DND-41 (cell line): ENCODE measurements at regions not wholly inside any gene's neighbourhood (a gene's known extent, or its start where the extent isn't known, plus 50 kb on each side); places are given as distances from the start of the nearest gene placed in this dataset.

ENCODE experiments used
- ATAC-seq: fragments of 200-7000 bp; cut with Tn5 transposase; 3 replicates; pipeline ENCODE4 v1.9.1; 2021; ENCODE audit warnings: low read depth; ENCODE audit not compliant: insufficient read depth
- DNase-seq: peaks from one replicate; pipeline ENCODE4 v3.0.0-alpha.2; 2020
- H2AFZ ChIP-seq: 2 replicates; pipeline ENCODE4 v1.6.0; 2012; ENCODE audit warnings: low read depth, low read length
- H3K27ac ChIP-seq: 2 replicates; pipeline ENCODE4 v1.5.1; 2012; ENCODE audit warnings: low read length, inconsistent platforms
- H3K27me3 ChIP-seq: fragments of 200-600 bp; sonication (generic); 2 replicates; pipeline ENCODE4 v1.6.0; 2012; ENCODE audit warnings: low read length, mild to moderate bottlenecking, inconsistent platforms; ENCODE audit not compliant: insufficient read depth, poor library complexity
- H3K36me3 ChIP-seq: 2 replicates; pipeline ENCODE4 v1.5.1; 2012; ENCODE audit warnings: low read length, inconsistent platforms; ENCODE audit not compliant: insufficient read depth
- H3K4me1 ChIP-seq: 2 replicates; pipeline ENCODE4 v1.5.1; 2012; ENCODE audit warnings: mild to moderate bottlenecking, low read length; ENCODE audit not compliant: insufficient read depth
- H3K4me2 ChIP-seq: 2 replicates; pipeline ENCODE4 v1.6.0; 2012; ENCODE audit warnings: mild to moderate bottlenecking, moderate library complexity, low read length, inconsistent platforms; ENCODE audit not compliant: insufficient read depth
- H3K4me3 ChIP-seq, 2 experiments: fragments of 200-600 bp in 1 of 2; shearing (Covaris generic) in 1 of 2; 2 replicates each; pipeline ENCODE4 v1.5.1; 2012 to 2016; ENCODE audit warnings: inconsistent platforms in 2 of 2, low read length in 2 of 2, mild to moderate bottlenecking in 2 of 2, low read depth in 1 of 2, moderate library complexity in 1 of 2
- H3K79me2 ChIP-seq: 2 replicates; pipeline ENCODE4 v1.6.0; 2012; ENCODE audit warnings: low read length, inconsistent platforms; ENCODE audit not compliant: insufficient read depth
- H3K9ac ChIP-seq: 2 replicates; pipeline ENCODE4 v1.6.0; 2012; ENCODE audit warnings: low read depth, mild to moderate bottlenecking, inconsistent platforms, low read length, moderate library complexity
- H3K9me3 ChIP-seq: 2 replicates; pipeline ENCODE4 v1.5.1; 2012; ENCODE audit warnings: low read length, moderate library complexity, mild to moderate bottlenecking, inconsistent platforms; ENCODE audit not compliant: insufficient read depth, severe bottlenecking
- H4K20me1 ChIP-seq: 2 replicates; pipeline ENCODE4 v1.6.0; 2012; ENCODE audit warnings: low read length; ENCODE audit not compliant: insufficient read depth
- EZH2 ChIP-seq: IDR thresholded peaks from 3 replicates; pipeline ENCODE4 v1.6.1; 2012; ENCODE audit warnings: borderline replicate concordance, low read depth, mild to moderate bottlenecking, moderate library complexity, low read length, inconsistent platforms; ENCODE audit not compliant: severe bottlenecking
- TF ChIP-seq, protein P1 (sequence below): IDR thresholded peaks from 2 replicates; pipeline ENCODE4 v1.5.1; 2012; ENCODE audit warnings: borderline replicate concordance, low read length, moderate library complexity, mild to moderate bottlenecking; ENCODE audit not compliant: poor library complexity, severe bottlenecking; ENCODE audit errors: extremely low read depth

DNA sequence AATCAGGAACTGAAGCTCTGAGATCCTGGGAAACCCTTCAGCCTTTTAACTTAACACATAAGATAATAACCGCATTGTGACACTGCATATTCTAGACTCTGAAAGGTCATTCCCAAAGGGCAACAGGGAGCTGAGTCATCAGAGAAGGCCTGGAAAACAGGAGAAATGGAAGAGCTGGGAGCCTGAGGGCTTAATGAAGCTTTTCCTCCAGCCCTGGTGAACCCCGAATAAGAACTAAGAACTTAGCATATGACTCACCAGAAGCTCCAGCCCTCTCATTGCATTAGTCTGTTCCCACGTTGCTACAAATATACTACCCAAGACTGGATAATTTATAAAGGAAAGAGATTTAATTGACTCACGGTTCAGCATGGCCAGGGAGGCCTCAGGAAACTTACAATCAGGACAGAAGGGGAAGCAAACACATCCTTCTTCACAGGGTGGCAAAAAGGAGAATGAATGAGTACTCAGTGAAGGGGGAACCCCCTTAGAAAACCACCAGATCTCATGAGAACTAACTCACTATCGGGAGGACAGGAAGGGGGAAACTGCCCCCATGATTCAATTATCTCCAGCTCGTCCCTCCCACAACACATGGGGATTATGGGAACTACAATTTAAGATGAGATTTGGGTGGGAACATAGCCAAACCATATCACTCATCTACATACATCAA is 648.5 kb downstream of the TFAP2A start:
- Histone ChIP-seq H3K27ac (no peak overlapping the region), H3K4me1 (no peaks in the 10 kb centered on the region), H3K4me3 (no peak overlapping the region), H3K9ac (no peak overlapping the region), H3K27me3 (no peaks in the 10 kb centered on the region), H3K36me3 (no peaks in the 10 kb centered on the region), H3K9me3 (no peaks in the 10 kb centered on the region), H3K79me2 (no peaks in the 10 kb centered on the region), H4K20me1 (no peaks in the 10 kb centered on the region), H2AFZ (no peak overlapping the region), H3K4me2 (no peak overlapping the region)
- DNase-seq = no peak
- TF ChIP-seq EZH2 = no peak
- TF ChIP-seq, protein P1, sequence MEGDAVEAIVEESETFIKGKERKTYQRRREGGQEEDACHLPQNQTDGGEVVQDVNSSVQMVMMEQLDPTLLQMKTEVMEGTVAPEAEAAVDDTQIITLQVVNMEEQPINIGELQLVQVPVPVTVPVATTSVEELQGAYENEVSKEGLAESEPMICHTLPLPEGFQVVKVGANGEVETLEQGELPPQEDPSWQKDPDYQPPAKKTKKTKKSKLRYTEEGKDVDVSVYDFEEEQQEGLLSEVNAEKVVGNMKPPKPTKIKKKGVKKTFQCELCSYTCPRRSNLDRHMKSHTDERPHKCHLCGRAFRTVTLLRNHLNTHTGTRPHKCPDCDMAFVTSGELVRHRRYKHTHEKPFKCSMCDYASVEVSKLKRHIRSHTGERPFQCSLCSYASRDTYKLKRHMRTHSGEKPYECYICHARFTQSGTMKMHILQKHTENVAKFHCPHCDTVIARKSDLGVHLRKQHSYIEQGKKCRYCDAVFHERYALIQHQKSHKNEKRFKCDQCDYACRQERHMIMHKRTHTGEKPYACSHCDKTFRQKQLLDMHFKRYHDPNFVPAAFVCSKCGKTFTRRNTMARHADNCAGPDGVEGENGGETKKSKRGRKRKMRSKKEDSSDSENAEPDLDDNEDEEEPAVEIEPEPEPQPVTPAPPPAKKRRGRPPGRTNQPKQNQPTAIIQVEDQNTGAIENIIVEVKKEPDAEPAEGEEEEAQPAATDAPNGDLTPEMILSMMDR = no peak
- ATAC-seq = no peak

DNA sequence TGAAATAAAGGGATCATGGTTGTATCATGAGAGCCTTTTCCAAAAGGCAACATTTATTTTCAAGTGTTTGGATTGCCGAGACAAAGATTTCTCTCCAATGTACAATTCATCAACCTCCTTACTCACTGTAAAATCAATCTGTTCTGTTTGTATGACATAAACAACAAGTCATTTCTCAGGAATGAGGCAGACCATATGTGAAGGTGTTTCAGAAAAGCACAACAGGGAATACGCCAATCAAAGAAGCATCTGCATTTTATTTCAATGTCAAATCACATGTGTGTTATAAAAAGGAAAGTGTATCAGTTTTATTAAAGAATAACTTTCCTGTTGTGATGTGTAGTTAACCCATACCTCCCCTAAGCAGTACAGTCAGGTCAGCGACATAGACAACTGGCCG is 653.7 kb downstream of the TFAP2A start:
- ATAC-seq (no peak), DNase-seq (no peak)
- Histone ChIP-seq H3K36me3 (no peaks in the 10 kb centered on the region), H3K4me1 (no peaks in the 10 kb centered on the region), H3K9ac (no peak overlapping the region), H3K4me2 (no peak overlapping the region), H4K20me1 (no peaks in the 10 kb centered on the region), H3K9me3 (no peaks in the 10 kb centered on the region), H2AFZ (no peak overlapping the region), H3K4me3 (no peak overlapping the region), H3K79me2 (no peaks in the 10 kb centered on the region), H3K27ac (no peak overlapping the region), H3K27me3 (no peaks in the 10 kb centered on the region)
- no peak for TF ChIP-seq EZH2
- TF ChIP-seq, protein P1 = no peak

DNA sequence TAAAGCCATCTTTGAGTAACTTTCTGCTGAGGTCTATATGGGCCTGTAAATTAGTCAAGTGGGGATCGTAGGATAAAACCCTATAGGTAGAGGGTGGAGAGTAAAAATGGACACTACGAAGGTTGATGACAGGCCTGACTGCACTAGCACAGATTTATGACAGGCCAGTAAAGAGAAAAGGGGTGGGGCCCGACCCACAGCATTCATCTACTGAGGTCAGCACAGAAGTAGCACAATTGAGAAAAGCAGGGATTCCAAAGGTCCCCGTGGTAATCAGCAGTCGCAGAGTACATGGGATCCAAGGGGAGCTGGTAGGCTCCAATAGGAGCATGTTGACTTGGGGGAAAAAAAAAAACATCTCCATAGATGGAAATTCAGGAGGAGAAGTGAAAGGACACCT is 660.4 kb downstream of the TFAP2A start:
- Histone ChIP-seq H3K79me2 (no peaks in the 10 kb centered on the region), H3K4me2 (no peak overlapping the region), H3K27me3 (no peaks in the 10 kb centered on the region), H3K4me1 (no peaks in the 10 kb centered on the region), H3K27ac (no peak overlapping the region), H4K20me1 (no peaks in the 10 kb centered on the region), H3K36me3 (no peaks in the 10 kb centered on the region), H3K9ac (no peak overlapping the region), H3K9me3 (no peaks in the 10 kb centered on the region), H2AFZ (no peak overlapping the region), H3K4me3 (no peak overlapping the region)
- DNase-seq (no peak), ATAC-seq (no peak)
- TF ChIP-seq EZH2 = no peak
- TF ChIP-seq, protein P1 = no peak

DNA sequence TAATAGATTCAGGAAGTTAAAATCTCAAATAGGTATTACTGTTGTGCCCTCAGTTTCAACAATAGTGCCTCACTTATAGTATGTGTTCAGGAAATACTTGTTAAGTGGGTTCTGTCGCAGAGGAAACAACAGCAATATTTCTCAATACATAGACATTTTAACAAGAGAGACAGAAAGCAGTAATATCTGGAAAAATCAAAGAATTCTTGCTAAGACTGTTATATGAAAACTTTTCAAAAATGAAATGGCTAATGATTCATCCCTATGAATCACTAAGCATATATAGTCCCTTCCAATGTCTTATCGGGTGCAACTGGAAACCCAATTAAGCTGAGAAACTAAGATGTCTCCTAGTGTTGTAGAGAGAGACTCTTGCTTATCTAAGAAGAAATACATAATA is 668.9 kb downstream of the TFAP2A start:
- Histone ChIP-seq H3K36me3 (no peaks in the 10 kb centered on the region), H3K9ac (no peak overlapping the region), H3K4me2 (no peak overlapping the region), H3K4me1 (no peaks in the 10 kb centered on the region), H3K27me3 (no peaks in the 10 kb centered on the region), H3K4me3 (no peak overlapping the region), H2AFZ (no peak overlapping the region), H4K20me1 (no peaks in the 10 kb centered on the region), H3K9me3 (no peaks in the 10 kb centered on the region), H3K27ac (no peak overlapping the region), H3K79me2 (no peaks in the 10 kb centered on the region)
- TF ChIP-seq, protein P1 = no peak
- TF ChIP-seq EZH2 = no peak
- no peak for ATAC-seq
- no peak for DNase-seq
